SK-N-SH (cell line): ENCODE measurements at regions not wholly inside any gene's neighbourhood (a gene's known extent, or its start where the extent isn't known, plus 50 kb on each side); places are given as distances from the start of the nearest gene placed in this dataset.

Experiments used
- CTCF ChIA-PET: fragments of 300-600, 350-600 bp; formaldehyde crosslinking; extraction: SDS; loops from one replicate; lab custom pipeline; 2021; lab: Yijun Ruan, JAX
- POLR2A ChIA-PET: fragments of 350-600 bp; sonication (Branson Sonifier 250); formaldehyde crosslinking; extraction: SDS; loops from one replicate; lab custom pipeline; 2020; ENCODE audit warnings: antibody characterized with exemption, inconsistent platforms; lab: Yijun Ruan, JAX
- DNase-seq: peaks from one replicate; pipeline ENCODE4 v3.0.0; 2012
- H2AFZ ChIP-seq: fragments of 200-600 bp; sonication (generic); 2 replicates; pipeline ENCODE4 v1.8.1; 2016; ENCODE audit warnings: antibody characterized with exemption, mild to moderate bottlenecking, low read depth
- H3F3A ChIP-seq: fragments of 200-600 bp; sonication (generic); replicated peaks from 2 replicates; pipeline ENCODE3; 2016; ENCODE audit warnings: antibody characterized with exemption, mild to moderate bottlenecking; ENCODE audit not compliant: insufficient read depth
- H3K27ac ChIP-seq, 2 experiments: fragments of 200-500 bp in 1 of 2; fragments of 200-600 bp in 1 of 2; sonication (Bioruptor generic) in 1 of 2; sonication (generic), shearing (Covaris generic) in 1 of 2; 2 replicates each; pipeline versions ENCODE4 v1.5.1 to v1.6.1; 2014 to 2016; ENCODE audit warnings: low read depth in 2 of 2, inconsistent platforms in 1 of 2, low read length in 1 of 2, mild to moderate bottlenecking in 1 of 2, mixed read lengths in 1 of 2
- H3K27me3 ChIP-seq: fragments of 200-600 bp; sonication (generic), shearing (Covaris generic); 2 replicates; pipeline ENCODE4 v1.6.1; 2016; ENCODE audit warnings: mixed run types; ENCODE audit not compliant: insufficient read depth
- H3K36me3 ChIP-seq, 2 experiments: fragments of 200-500 bp in 1 of 2; fragments of 200-600 bp in 1 of 2; sonication (Bioruptor generic) in 1 of 2; sonication (generic) in 1 of 2; replicated peaks in 1 of 2; 2 replicates each; pipeline versions ENCODE3 to v1.5.1; 2014 to 2016; ENCODE audit warnings: low read length in 1 of 2, mild to moderate bottlenecking in 1 of 2; ENCODE audit not compliant: insufficient read depth in 2 of 2, control insufficient read depth in 1 of 2
- H3K4me1 ChIP-seq, 2 experiments: fragments of 200-500 bp in 1 of 2; fragments of 200-600 bp in 1 of 2; sonication (Bioruptor generic) in 1 of 2; sonication (generic), shearing (Covaris generic) in 1 of 2; 2 replicates each; pipeline versions ENCODE4 v1.5.1 to v1.6.1; 2014 to 2016; ENCODE audit warnings: low read depth in 1 of 2, low read length in 1 of 2, mixed run types in 1 of 2; ENCODE audit not compliant: insufficient read depth in 2 of 2, control insufficient read depth in 1 of 2
- H3K4me2 ChIP-seq: fragments of 200-600 bp; sonication (generic), shearing (Covaris generic); 2 replicates; pipeline ENCODE4 v1.6.1; 2017; ENCODE audit warnings: mixed run types
- H3K4me3 ChIP-seq, 2 experiments: fragments of 200-500 bp in 1 of 2; fragments of 200-600 bp in 1 of 2; sonication (Bioruptor generic) in 1 of 2; sonication (generic), shearing (Covaris generic) in 1 of 2; 2 replicates each; pipeline versions ENCODE4 v1.5.1 to v1.8.1; 2014 to 2016; ENCODE audit warnings: low read depth in 2 of 2, inconsistent platforms in 1 of 2, low read length in 1 of 2, mild to moderate bottlenecking in 1 of 2, mixed read lengths in 1 of 2, moderate library complexity in 1 of 2
- H3K79me2 ChIP-seq: fragments of 200-600 bp; sonication (generic); 2 replicates; pipeline ENCODE4 v1.8.1; 2017; ENCODE audit warnings: mild to moderate bottlenecking; ENCODE audit not compliant: insufficient read depth
- H3K9ac ChIP-seq: fragments of 200-600 bp; sonication (generic); 2 replicates; pipeline ENCODE4 v1.6.1; 2017; ENCODE audit warnings: mixed run types
- H3K9me2 ChIP-seq: fragments of 200-600 bp; sonication (generic); 2 replicates; pipeline ENCODE4 v1.6.1; 2017; ENCODE audit warnings: mixed run types
- H3K9me3 ChIP-seq: fragments of 200-600 bp; sonication (generic); 2 replicates; pipeline ENCODE4 v1.6.1; 2017; ENCODE audit warnings: mixed run types, mild to moderate bottlenecking, moderate library complexity
- H4K20me1 ChIP-seq: fragments of 200-600 bp; sonication (generic); 2 replicates; pipeline ENCODE4 v1.6.1; 2017; ENCODE audit warnings: mild to moderate bottlenecking, mixed run types; ENCODE audit not compliant: insufficient read depth
- CHD2 ChIP-seq: fragments of 150-350 bp; IDR thresholded peaks from 2 replicates; pipeline ENCODE4 v1.6.1; 2018; ENCODE audit warnings: low read length; ENCODE audit not compliant: partially characterized antibody
- EZH2phosphoT487 ChIP-seq: fragments of 200-600 bp; sonication (generic); IDR thresholded peaks from 2 replicates; pipeline ENCODE4 v1.6.1; 2017; ENCODE audit warnings: low read depth, mixed run types, mild to moderate bottlenecking, antibody characterized with exemption, moderate library complexity, borderline replicate concordance
- FOXJ3 ChIP-seq: sonication (generic); formaldehyde crosslinking; IDR thresholded peaks from 2 replicates; pipeline ENCODE4 v1.5.1; 2020; ENCODE audit warnings: mild to moderate bottlenecking, missing genetic modification reagents
- GABPA ChIP-seq: IDR thresholded peaks from 2 replicates; pipeline ENCODE4 v1.4.0; 2012; ENCODE audit warnings: low read depth, mild to moderate bottlenecking
- GATA2 ChIP-seq: sonication (generic); formaldehyde crosslinking; IDR thresholded peaks from 2 replicates; pipeline ENCODE4 v1.5.0; 2020; ENCODE audit warnings: mild to moderate bottlenecking, missing genetic modification reagents
- NFIC ChIP-seq: IDR thresholded peaks from 2 replicates; pipeline ENCODE4 v1.4.0; 2012; ENCODE audit warnings: borderline replicate concordance
- POLR2AphosphoS5 ChIP-seq: IDR thresholded peaks from 2 replicates; pipeline ENCODE4 v1.6.1; 2012; ENCODE audit warnings: low read depth, low read length
- RAD21 ChIP-seq: IDR thresholded peaks from 2 replicates; pipeline ENCODE4 v1.6.1; 2012; ENCODE audit warnings: mild to moderate bottlenecking, low read length
- RCOR1 ChIP-seq: fragments of 150-350 bp; IDR thresholded peaks from 2 replicates; pipeline ENCODE4 v1.6.1; 2017; ENCODE audit warnings: antibody characterized with exemption, low read length
- RXRA ChIP-seq: IDR thresholded peaks from 2 replicates; pipeline ENCODE4 v1.4.0; 2012; ENCODE audit warnings: low read depth, mild to moderate bottlenecking, borderline replicate concordance
- SIN3A ChIP-seq: IDR thresholded peaks from 2 replicates; pipeline ENCODE4 v1.6.1; 2012; ENCODE audit warnings: low read depth, mild to moderate bottlenecking, low read length, moderate library complexity, borderline replicate concordance
- SMC3 ChIP-seq: IDR thresholded peaks from 2 replicates; pipeline ENCODE4 v1.6.1; 2012; ENCODE audit warnings: low read depth, low read length, improper control_type of control experiment
- TAF1 ChIP-seq: IDR thresholded peaks from 2 replicates; pipeline ENCODE4 v1.6.1; 2012; ENCODE audit warnings: low read depth, mild to moderate bottlenecking, low read length, moderate library complexity, borderline replicate concordance
- TCF12 ChIP-seq: IDR thresholded peaks from 2 replicates; pipeline ENCODE4 v1.4.0; 2012
- YY1 ChIP-seq: IDR thresholded peaks from 2 replicates; pipeline ENCODE4 v1.4.0; 2012; ENCODE audit warnings: low read depth, mild to moderate bottlenecking
- WGBS: methylation state at CpG from one replicate; pipeline ENCODE4 v1.1.6; 2017; ENCODE audit warnings: low lambda C conversion rate; 5-methylcytosine and 5-hydroxymethylcytosine counted together
- TF ChIP-seq, protein P1 (sequence below): IDR thresholded peaks from 2 replicates; pipeline ENCODE4 v1.4.0; 2012; ENCODE audit warnings: low read depth, borderline replicate concordance
- TF ChIP-seq, protein P2 (sequence below): IDR thresholded peaks from 2 replicates; pipeline ENCODE4 v1.4.0; 2012; ENCODE audit warnings: low read depth, borderline replicate concordance
- TF ChIP-seq, protein P3 (sequence below): IDR thresholded peaks from 2 replicates; pipeline ENCODE4; 2012
- TF ChIP-seq, protein P4 (sequence below): fragments of 150-350 bp; IDR thresholded peaks from 2 replicates; pipeline ENCODE4 v1.6.1; 2016; ENCODE audit warnings: mild to moderate bottlenecking, low read depth, low read length

DNA sequence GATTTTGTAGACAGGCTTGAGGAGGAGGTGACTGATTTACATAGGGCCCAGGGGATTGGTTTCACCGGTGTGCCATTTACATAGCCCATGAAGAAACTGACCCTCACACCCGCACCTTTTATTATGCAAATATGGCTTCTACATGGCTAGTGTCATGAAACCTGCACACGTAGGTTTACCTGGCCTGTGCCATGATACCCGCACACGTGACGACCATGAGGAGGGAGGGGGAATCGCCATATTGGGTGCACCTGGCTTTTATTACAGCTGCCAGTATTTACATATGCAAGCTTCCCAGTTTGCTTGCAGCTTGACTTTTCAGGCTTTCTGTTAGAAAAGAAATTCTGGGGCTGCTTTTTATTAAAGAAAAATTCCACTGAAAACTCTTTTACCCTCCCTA is 359.7 kb downstream of the ADAM29 start:
- no peaks in the 10 kb centered on the region for H3K27me3 ChIP-seq
- H3K9ac ChIP-seq = no peak overlapping the region
- WGBS = 35% methylated on average over 7 of the region's 7 CpGs
- no peak overlapping the region for H3K4me3 ChIP-seq
- no peaks in the 10 kb centered on the region for H3F3A ChIP-seq
- H2AFZ ChIP-seq = no peak overlapping the region
- no peak overlapping the region for H3K27ac ChIP-seq
- no peaks in the 10 kb centered on the region for H3K9me2 ChIP-seq
- DNase-seq = no peak
- ChIA-PET CTCF (no interaction called here), POLR2A (no interaction called here)
- H3K36me3 ChIP-seq = no peaks in the 10 kb centered on the region
- H4K20me1 ChIP-seq = no peaks in the 10 kb centered on the region
- no peak for TF ChIP-seq SIN3A
- no peak for TF ChIP-seq NFIC
- no peak for TF ChIP-seq EZH2phosphoT487
- TF ChIP-seq RAD21 = no peak
- TF ChIP-seq, protein P1, sequence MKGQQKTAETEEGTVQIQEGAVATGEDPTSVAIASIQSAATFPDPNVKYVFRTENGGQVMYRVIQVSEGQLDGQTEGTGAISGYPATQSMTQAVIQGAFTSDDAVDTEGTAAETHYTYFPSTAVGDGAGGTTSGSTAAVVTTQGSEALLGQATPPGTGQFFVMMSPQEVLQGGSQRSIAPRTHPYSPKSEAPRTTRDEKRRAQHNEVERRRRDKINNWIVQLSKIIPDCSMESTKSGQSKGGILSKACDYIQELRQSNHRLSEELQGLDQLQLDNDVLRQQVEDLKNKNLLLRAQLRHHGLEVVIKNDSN = no peak
- TF ChIP-seq, protein P2, sequence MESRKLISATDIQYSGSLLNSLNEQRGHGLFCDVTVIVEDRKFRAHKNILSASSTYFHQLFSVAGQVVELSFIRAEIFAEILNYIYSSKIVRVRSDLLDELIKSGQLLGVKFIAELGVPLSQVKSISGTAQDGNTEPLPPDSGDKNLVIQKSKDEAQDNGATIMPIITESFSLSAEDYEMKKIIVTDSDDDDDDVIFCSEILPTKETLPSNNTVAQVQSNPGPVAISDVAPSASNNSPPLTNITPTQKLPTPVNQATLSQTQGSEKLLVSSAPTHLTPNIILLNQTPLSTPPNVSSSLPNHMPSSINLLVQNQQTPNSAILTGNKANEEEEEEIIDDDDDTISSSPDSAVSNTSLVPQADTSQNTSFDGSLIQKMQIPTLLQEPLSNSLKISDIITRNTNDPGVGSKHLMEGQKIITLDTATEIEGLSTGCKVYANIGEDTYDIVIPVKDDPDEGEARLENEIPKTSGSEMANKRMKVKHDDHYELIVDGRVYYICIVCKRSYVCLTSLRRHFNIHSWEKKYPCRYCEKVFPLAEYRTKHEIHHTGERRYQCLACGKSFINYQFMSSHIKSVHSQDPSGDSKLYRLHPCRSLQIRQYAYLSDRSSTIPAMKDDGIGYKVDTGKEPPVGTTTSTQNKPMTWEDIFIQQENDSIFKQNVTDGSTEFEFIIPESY = no peak
- TF ChIP-seq TCF12 = no peak
- no peak for TF ChIP-seq GABPA
- TF ChIP-seq FOXJ3 (CRISPR knock-in tag) = no peak
- no peak for TF ChIP-seq POLR2AphosphoS5
- TF ChIP-seq CHD2 = no peak
- no peak for TF ChIP-seq GATA2 (CRISPR knock-in tag)
- no peak overlapping the region for H3K4me2 ChIP-seq
- no peaks in the 10 kb centered on the region for H3K9me3 ChIP-seq
- H3K4me1 ChIP-seq = no peaks in the 10 kb centered on the region
- H3K79me2 ChIP-seq = no peaks in the 10 kb centered on the region

DNA sequence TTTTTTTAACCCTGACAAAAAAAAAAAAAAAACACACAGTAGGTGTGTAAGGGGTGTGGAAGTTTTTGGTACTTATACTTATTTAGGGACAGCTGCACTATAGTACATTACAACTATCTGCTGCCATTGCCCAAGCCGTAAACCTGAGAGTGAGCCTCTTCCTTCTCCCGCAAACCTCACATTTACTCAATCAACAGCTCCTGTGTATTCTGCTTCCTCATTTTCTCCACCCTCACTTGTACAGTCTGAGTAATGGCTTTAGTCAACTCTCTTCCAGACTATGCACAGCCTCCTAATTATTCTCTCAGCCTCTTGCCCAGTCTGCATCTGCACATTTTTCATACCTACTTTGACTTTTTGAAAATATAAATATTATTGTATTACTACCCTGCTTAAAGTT is 362.0 kb downstream of the ADAM29 start:
- Histone ChIP-seq H3K9ac (no peak overlapping the region), H3K27me3 (no peaks in the 10 kb centered on the region), H3K9me3 (no peaks in the 10 kb centered on the region), H3K36me3 (no peaks in the 10 kb centered on the region), H3K9me2 (no peaks in the 10 kb centered on the region), H2AFZ (no peak overlapping the region), H3K4me2 (no peak overlapping the region), H3K27ac (no peak overlapping the region), H3K4me3 (no peak overlapping the region), H3K4me1 (no peaks in the 10 kb centered on the region), H3F3A (no peaks in the 10 kb centered on the region), H4K20me1 (no peaks in the 10 kb centered on the region), H3K79me2 (no peaks in the 10 kb centered on the region)
- no peak for TF ChIP-seq POLR2AphosphoS5
- TF ChIP-seq, protein P3, sequence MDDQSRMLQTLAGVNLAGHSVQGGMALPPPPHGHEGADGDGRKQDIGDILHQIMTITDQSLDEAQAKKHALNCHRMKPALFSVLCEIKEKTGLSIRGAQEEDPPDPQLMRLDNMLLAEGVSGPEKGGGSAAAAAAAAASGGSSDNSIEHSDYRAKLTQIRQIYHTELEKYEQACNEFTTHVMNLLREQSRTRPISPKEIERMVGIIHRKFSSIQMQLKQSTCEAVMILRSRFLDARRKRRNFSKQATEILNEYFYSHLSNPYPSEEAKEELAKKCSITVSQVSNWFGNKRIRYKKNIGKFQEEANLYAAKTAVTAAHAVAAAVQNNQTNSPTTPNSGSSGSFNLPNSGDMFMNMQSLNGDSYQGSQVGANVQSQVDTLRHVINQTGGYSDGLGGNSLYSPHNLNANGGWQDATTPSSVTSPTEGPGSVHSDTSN = no peak
- TF ChIP-seq, protein P4, sequence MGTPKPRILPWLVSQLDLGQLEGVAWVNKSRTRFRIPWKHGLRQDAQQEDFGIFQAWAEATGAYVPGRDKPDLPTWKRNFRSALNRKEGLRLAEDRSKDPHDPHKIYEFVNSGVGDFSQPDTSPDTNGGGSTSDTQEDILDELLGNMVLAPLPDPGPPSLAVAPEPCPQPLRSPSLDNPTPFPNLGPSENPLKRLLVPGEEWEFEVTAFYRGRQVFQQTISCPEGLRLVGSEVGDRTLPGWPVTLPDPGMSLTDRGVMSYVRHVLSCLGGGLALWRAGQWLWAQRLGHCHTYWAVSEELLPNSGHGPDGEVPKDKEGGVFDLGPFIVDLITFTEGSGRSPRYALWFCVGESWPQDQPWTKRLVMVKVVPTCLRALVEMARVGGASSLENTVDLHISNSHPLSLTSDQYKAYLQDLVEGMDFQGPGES = no peak
- TF ChIP-seq SIN3A = no peak
- no peak for TF ChIP-seq TAF1
- TF ChIP-seq NFIC = no peak
- no peak for TF ChIP-seq RXRA
- TF ChIP-seq YY1 = no peak
- no peak for TF ChIP-seq CHD2
- no peak for TF ChIP-seq SMC3
- no peak for TF ChIP-seq RCOR1
- 55% methylated on average over 2 of the region's 2 CpGs for WGBS
- DNase-seq = no peak
- ChIA-PET CTCF (no interaction called here), POLR2A (no interaction called here)
